ENCODE measurements at regions not wholly inside any gene's neighbourhood (a gene's known extent, or its start where the extent isn't known, plus 50 kb on each side); places are given as distances from the start of the nearest gene placed in this dataset.

DNA sequence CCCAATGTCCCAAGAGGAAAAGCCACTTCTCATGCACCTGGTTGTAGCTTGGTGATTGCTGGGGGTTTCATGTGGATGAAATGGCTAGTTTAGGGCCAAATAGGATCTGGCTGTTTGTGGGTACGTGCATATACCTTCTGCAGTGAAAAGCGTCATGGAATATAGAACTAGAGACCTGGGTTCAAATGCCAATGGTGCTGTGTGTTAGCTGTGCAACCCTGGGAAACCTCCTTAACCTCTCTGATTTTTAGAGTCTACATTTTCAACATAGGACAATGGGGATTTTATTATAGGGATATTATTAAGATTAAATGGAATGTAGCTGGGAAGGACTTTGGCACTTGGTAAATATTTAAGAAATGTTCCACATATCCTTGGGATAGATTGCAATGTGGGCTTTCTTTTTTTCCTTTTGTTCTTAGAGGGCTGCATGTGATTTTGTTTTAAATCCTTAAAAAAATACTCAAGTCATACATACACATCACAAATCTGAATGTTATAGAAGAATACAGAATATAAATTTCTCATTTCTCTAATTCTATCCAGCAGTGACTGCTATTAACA, 112.6 kb upstream of the E2F8 start:
- no peak for DNase-seq

DNA sequence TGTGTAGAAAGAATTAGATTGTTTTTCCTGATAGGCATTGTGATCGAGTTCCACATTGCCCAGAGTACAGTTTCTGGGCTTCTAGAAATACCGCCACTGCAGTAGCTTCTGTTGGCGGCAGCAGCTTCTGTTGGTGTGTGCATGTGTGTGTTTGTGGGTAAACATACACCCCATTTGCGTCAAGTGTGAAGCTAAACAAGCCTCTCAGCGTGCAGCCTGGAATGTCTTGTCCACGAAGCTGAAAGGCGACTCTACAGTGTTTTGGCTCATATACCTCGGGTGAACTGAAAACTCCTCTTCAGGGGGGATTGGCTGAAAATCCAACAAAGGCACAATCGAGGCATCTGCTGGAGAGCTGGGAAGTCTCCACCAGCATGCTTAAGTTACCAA, 112.0 kb upstream of the E2F8 start:
- no peak for DNase-seq

DNA sequence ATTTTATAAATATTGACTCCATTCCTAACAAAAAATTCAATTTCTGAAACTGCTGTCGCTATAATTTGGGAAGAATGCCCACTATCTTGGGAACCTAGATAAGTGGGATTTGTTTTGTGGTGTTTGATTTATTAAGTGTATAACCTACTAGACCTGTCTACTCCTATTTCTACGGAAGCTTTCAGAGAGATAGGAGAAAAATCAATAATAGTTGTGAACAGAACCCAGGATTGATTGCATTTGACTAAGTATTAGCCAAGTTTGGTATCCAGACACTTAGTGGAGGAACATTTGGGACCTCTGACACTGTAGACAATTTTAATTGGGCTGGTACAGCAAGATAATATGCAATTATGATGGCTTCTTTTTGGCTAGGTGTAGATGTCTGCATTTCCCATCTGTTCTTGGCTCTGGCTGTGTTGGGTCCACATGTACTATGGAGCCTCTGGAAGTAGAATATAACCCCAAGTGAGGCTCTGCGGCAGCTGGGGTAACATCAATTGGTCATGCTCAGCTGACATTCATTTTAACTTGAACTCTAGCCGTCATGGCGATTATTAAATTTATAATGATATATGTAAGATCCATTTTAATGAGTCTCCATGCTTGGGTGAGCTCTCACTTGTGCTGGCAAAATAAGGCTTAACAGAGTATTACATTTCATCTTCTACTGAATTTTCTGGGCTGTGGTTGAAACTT, 111.5 kb upstream of the E2F8 start:
- no peak for DNase-seq

DNA sequence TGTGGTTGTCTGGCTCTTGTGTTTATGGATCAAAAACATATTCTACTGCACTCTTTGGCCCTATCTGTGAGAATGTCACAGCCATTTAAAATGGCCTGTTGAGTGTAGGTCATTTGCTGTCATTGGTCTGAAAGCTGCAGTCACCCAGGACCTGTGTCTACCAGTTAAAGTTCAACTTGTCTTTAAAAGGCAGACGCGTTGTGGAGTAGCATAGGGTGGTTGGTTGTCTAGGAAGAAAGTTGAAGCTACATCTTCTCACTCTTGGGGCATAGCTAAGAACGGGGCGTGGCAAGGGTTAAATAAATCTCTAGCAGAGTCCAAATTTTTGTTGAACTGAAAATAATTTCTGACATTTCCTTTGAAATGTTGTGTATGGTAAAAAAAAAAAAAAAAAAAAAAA, 110.7 kb upstream of the E2F8 start:
- no peak for DNase-seq

DNA sequence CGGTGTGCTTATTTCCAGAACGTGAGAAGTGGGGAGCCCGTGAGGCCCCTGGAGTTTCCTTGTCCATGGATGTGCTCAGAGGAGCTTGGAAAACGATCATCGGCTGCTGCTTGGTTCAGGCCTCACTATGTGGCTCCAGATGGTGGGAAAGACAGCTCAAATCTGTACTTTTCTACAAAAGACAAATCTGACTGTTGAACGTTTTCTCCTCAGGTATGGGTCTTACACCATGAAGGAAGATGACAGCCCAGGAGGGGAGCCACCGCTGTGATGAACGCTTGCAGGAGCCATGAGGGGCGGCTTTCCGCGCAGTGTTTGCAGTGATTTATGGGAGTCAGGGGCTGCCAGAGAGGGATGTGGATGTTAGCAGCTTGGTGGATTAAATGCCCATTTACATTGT, 109.4 kb upstream of the E2F8 start:
- DNase-seq = no peak

DNA sequence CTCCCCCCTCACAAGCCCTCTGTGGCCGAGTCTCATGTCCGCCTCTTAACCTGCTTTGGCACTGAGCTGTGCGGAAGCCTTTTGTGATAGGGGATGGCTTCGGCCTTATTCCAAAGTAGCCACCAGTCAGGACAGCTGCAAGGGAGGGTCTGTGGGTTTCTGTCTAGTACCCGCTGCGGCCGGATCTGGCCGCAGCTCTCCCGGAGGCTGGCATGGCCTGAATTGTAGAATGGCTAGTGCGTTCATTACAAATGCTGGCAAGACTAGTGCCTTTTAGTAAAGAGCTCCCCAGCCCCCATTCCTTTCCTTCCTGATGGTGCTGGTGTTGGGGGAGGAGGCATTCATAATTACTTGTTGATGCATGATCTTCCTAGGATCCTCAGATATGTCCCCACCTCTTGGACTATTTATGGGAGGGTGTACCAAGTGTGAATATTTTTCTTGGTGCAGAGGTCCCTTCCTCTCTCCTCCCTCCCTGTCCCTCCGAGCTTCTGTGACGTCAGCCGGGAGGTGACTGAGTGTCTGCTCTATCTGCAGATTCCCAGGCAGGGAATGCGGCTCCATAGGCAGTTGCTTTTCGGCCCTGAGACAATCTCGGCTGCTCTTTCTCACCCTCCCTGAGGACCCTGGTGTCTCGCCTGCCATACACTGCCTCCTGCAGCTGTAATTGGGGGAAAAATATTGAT, 108.7 kb upstream of the E2F8 start:
- no peak for DNase-seq

DNA sequence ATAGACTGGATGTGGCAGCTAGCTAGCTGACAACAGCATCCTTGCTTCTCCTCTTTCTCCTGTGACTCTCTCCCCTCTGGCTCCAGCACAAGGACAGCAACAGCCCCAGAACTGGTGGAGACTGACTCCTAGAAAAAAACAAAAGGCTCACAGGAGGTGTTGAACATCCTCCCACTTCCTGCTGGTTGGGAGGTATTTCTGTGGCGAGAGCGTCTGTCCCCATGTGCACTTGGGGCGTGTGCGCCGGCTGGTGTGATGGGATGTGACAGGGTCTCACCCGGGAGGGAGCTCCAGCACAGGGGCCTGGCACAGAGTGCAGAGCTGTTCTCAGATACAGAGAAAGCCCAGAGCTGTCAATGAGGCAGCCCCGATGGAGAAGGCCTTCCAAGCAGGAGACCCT, 107.2 kb upstream of the E2F8 start:
- DNase-seq = no peak

DNA sequence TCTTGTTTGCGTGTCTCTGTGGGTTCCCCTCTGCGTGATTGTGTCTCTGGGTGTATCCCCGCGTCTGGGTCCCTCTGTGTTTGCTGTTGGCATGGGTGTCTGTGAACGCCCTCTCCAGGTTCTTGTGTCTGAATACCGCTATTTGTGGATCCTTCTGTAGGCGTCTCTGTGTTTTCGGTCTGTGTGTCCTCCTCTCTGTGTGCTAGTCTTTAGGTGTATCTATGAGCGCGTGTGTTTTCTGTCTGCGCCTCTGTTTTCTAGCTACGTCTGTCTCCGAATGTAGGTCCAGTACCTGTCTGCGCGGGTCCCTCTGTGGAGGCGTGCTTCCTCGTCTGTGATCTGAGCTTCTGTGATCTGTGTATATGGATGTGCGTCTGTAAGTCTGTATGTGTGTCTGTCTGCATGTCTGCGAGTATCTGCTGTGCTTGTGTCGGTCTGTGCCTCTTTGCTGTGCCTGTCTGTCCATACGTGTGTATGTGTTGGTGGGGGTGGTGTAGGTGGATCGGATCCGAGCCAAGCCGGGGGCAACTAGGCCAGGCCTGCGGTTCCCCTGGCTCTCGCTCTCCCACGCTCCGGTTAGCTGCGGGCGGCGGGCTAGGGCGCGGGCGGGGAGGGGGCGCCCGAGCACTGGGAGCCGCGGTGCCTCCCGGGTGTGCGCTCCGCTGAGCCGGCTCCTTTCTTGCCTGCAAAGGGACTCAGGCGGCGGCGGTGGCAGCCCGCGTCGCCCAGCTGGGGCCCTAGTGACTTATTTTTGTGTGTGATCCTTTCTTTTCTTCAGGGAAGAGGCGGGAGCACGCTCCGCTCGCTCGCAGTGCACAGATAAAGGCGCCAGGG, 105.3 kb upstream of the E2F8 start:
- DNase-seq = no peak

DNA sequence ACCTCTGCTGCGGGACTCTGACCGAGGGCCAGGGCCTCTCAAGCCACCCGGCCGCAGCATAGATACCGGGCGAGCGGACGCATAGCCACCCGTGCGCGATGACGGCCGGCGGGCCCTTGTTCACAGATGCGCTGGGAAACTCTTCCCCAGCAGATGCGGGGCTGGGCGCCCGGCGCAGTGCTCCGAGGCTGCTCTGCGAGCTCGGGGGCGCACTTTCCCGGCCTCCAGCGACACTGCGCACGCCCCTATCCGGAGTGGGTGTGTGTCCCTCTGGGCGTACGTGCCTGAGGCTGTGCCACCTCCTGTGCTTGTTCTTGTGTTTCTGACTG, 104.7 kb upstream of the E2F8 start:
- no peak for DNase-seq

DNA sequence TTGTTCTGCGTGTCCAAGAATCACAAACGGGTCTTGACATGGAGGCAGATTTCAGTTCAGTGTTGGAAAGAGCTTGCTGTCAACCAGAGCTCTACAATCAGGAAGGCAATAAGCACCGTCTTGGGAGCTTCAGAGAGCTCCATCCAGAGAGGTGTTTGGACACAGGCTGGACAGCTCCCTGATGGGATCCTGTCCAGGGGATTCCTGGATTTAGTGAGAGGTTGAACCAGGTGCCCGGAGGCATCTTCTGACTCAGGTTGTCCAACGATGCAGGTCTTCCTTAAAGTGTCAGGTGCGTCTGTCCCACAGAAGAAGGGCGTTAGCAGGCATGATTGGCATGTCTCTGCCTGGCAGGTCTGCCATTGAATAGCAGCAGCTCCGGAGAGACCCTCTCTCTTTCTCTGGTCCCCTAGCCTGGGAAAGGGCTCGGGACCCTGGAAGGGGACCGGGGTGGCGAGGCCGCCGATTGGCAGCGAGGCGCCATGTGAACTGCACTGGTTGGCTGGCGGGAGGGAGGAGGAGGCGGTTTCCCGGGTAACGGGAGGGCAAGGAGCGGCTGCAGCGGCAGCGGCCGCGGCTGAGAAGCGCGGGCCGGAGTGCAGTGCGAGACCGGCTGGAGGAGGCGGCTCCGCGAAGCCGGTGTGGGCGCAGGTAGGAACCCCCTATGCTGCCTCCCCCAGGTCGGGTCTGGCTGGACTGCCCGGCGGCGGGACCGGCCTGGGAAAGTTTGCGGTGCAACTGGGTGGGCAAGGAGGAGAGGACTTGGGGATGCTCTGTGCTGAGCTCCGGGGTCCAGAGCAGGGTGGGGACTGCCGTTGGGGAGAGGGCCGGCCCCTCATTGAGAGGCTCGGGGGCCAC, 104.1 kb upstream of the E2F8 start:
- no peak for DNase-seq

DNA sequence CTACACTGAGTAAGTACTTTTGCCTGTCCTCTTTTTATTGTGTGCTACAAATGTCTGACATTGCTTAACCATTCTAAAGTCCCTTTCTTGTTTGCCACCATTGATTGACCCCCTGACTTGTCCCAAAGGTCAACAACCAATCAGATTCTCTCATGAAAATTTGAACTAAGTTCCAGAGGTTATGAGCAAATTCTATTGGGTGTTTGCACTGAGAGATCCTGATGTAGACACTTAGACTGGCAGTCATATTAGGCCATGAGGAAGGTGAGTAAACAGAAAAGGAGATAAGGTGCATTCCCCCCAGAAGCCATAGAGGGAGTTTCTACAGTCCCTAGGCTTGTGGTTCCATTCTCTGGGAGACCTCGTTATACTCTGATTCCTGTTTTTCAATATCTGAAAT, 101.3 kb upstream of the E2F8 start:
- no peak for DNase-seq

DNA sequence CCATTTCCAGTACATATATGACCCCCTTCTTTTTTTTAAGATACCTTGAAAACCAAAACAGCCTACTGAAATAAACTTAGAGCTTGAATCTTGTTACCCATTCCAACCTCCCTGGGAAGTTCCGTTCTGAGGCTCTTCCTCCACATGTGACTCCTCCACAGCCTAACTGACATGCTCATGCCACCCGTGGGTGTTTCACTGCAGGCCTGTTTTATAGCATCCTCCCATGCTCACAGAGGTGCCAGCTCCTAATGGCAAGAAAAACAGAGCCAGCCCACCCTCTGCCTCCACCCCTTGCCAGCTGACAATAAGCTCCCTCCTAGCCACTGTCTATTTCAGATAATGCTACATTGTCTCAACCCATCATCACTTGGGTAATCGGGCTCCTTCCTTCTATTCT, 97.6 kb upstream of the E2F8 start:
- no peak for DNase-seq

DNA sequence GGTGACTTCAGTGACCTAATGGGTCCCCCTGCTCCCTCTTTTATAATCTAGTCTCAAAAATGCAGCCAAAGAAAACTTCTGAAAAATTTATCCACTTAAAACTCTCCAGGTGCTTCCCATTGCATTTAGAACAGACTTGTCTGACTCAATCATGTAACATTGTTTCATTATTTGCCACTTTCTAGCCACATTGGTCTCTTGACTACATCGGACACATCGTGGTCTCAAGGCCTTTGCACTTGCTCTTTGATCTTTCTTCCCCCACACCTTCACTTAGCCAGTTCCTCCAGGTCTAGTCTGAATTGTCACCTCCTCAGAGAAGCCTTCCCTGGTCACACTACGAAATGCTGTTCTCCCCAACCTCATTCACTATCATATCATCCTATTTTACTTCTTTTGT, 97.0 kb upstream of the E2F8 start:
- DNase-seq = no peak

DNA sequence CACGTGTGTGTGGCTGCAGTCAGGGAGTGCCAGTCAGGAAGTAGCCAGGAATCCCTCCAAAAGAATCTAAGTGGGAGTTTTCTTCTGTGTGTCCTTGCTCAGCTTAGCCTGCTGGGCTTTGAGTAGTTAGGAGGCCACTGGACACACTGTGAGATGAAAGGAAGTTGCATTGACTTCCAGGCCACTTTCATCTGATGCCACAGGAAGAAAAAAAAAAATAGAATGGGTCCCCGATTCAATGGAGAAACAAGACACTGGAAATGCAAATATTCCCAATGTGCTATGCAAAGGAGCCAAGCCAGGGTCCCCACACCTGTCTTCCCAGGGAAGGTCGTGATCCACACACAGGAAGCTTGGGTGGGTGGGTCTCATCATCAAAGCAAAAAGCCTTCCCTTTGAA, 95.6 kb upstream of the E2F8 start:
- no peak for DNase-seq

DNA sequence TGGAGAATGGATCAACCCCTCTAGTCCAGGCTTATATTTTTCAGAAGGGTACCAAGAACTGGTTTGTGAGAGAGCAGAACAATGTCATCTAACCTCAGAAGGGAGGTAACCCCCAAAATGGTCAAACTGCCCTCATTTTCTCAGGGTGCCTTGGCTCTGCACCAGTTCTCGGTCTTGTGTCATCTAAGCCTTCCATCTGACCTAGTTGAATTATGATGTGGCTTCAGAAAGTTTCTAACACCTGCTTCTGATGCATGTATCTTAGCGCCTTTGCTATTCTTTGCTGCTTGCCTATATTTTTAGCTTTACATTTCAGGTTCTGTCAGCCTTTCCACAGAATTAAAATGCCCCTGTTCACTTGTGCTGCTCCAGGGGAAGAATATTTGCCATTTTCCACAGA, 91.7 kb upstream of the E2F8 start:
- no peak for DNase-seq

DNA sequence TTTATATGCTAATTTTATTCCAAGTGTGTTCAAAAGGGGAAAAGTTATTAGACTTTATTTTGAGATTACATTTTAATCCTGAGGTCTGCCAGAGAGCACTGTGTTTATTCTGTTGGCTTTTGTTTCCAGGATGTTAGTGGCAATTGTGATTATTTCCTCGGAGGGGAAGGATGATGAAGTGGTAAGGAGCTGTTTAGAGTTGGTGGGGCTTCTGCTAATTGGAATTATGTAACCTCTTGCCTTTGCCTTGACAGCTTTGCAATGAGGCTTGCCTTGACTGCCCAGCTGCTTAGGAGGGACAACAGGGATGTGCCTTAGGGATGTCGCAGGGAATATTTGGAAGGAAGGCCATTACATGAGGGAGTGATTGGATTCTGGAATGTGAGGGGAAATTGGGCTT, 89.7 kb upstream of the E2F8 start:
- no peak for DNase-seq

DNA sequence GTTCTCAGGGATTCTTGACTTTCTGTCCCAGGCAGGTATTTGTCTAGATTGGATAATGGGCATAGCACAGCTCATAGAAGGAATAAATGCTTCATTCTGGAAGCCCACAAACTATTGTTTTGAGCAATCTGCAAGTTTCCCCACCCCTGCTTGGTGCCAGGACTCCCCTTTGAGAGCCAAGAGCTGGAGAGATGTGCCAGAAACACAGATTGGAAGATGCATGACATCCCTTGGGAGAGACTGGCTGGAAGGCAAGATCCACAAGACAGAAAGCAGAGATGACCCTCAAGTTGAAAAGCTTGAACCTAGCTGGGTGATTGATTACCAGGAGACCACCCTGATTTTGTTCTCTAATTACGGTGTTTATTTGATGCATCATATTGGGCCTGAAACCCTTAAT, 89.2 kb upstream of the E2F8 start:
- DNase-seq = no peak

DNA sequence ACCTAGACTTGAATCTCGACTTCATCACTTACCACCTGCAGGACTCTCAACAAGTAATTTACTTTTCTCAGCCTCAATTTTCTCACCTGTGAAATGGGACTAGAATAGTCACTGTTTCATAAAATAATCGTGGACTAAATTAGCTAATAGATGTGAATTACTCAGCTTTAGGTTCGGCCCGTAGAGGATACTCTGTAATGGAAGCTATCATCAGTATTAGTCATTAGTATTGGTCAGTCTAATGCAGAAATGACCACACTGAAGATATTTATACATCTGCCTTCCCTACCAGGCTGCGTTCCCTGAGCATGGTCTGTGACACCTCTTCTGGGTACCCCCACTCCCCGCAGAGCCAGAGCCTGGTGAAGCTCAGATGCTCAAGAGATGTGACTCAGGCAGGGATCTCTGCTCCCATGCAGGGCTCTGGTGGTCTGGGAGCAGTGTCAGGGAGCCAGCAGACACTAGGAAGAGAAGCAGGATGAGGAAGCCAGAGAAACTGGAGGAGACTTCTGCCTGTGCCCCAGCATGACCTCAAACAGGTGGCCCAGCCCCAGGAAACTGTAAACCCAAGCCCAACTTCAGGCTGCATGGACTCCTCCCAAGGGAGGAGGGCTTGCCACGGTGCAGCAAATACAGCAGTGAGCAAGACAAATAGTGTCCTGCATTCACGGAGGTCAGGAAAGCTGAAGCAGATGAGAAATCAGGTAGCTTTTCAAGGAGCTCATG, 88.0 kb upstream of the E2F8 start:
- no peak for DNase-seq

DNA sequence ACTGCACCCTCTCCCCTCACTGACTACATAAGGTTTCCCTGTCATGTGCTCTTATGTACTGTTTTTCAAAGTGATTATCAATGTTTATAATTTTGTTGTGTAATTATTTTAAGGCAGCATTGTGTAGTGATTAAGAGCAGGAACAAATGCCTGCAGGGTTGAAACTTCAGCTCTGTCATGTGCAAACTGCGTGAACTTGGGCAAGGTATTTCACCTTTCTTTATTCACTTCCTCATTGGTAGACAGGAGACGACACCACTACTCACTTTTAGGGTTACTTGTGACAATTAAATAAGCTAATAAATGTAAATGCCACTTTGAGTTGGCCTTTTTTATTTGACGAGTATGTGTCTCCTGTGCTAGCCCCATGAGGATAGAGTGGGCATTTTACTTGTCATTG, 86.5 kb upstream of the E2F8 start:
- DNase-seq = no peak

DNA sequence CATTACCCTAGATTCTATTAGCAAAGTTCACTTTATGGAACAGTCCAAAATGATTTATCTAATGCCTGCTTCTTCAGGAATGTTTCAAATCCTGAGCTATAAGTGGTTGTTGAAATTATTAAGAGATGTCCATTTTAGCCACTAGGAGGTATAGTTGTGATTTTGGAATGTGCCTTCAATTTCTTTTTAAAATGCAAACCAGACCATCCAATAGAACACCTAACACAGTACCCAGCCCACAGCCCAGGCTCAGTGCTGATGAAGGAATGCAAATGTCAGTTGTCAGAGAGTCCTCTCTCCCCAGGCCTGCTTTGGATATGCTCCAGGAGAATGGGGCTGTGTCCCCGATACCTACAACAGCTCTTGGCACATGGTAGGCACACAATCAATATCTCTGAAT, 85.8 kb upstream of the E2F8 start:
- DNase-seq = no peak

DNA sequence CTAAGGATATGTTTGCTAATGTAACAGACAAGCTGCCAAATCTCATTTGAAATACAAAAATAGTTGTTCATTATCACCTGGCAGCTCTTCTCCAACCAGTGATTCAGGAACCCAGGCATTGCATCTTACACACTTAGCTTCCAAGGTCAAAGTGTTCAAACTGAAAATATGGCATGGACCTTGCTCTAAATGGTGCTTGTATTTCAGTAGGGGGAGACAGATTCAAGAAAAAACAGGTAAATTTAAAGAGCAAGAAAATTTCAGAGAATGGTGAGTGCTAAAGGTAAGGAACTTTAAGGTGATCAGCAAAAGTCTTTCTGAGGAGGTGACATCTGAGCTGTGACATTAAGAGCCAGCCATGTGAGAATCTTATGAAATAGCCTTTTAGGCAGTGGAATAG, 82.8 kb upstream of the E2F8 start:
- no peak for DNase-seq

DNA sequence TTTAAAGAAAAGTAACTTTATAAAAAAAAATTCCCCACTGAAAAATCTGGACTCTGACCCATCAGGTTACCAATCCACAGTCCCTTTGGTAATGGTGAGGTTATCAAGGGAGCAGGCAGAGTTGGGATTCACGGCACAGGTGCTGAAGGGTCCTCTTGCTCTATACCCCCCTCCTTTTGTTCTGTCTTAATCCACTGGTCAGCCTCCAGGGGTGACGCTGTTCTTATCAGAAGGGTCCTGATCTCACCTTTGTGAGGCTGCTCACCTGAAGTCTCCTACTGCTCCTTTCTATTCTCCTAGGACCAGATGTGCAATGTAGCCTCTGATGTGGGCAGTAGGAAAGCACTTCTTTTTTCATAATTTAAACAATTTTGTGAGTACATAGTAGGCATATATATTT, 80.6 kb upstream of the E2F8 start:
- DNase-seq = no peak

All from CD4-positive, alpha-beta T cell treated with Interleukin-10 for 1 hour (primary cell).